Fibroblast of villous mesenchyme (primary cell): ENCODE measurements at regions not wholly inside any gene's neighbourhood (a gene's known extent, or its start where the extent isn't known, plus 50 kb on each side); places are given as distances from the start of the nearest gene placed in this dataset.
"Not testable (repeated sequence)": the region's sequence is repeated elsewhere in the genome, so short reads cannot be mapped to it uniquely, and the experiment has no call there.

Source experiments
- DNase-seq: peaks from one replicate; pipeline ENCODE4 v3.0.0-alpha.2; 2010; ENCODE audit warnings: low read depth
- H3K4me3 ChIP-seq: 2 replicates; pipeline ENCODE4 v1.5.1; 2011; ENCODE audit warnings: low read depth, mild to moderate bottlenecking, low read length

DNA sequence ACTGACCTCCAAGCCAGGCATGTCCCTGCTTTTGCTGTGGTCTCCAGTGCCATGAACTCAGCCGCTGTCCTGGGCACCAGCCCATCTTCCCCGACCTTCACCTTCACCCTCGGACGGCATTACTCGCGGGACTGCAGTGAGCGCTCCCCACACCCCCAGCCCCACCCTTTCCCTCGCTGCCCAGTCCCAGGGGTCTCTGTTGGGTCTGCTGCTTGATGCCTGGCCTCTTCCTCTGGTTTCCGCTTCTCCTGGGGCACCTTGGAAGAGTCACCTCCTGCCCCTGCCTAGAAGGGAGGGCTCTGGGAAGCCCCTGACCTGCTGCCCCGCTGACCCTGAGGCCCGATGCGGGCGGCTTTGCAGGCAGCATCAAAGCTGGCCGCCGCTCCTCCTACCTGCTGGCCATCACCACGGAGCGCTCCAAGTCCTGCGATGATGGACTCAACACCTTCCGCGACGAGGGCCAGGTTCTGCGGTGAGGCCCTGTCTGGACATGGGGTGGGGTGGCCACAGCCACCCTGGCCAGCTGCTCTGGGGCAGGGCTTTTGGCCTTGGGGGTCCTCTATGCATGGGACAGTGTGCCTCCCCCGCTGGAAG, 102.3 kb downstream of the ZNF267 start:
- DNase-seq, H3K4me3 ChIP-seq: not testable (repeated sequence)

DNA sequence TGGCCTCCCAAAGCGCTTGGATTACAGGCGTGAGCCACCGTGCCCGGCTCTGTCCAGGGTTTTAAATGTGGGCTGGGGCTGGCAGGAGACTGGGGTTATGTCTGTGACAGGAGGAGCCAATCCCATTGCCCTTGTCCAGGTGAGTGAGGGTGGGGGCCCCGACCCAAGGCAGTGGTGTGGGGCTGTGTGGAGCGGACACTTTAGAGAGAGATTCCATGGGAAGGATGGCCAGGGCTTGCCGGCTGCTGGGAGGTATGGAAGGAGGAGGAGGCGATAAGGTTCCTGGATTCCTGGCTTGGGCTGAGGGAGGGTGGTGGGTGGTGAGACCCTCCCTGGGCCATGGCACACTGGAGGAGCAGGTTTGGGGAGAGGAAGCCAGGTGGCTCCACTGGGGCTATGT, 104.9 kb downstream of the ZNF267 start:
- not testable (repeated sequence) for DNase-seq, H3K4me3 ChIP-seq

DNA sequence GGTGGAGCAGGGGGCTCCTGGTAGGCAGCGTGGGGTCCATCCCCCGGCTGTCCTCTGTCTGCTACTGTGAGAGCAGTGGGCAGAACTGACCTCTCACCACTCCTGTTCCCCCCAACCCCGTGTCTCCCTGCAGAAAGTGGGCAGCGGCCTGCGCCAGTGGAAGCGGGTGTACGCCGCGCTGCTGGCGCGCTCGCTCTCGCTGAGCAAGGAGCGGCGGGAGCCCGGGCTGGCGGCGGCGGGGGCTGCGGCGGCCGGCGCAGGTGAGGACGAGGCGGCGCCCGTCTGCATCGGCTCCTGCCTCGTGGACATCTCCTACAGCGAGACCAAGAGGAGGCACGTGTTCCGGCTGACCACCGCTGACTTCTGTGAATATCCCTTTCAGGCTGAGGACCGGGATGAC, 108.1 kb downstream of the ZNF267 start:
- not testable (repeated sequence) for H3K4me3 ChIP-seq, DNase-seq

DNA sequence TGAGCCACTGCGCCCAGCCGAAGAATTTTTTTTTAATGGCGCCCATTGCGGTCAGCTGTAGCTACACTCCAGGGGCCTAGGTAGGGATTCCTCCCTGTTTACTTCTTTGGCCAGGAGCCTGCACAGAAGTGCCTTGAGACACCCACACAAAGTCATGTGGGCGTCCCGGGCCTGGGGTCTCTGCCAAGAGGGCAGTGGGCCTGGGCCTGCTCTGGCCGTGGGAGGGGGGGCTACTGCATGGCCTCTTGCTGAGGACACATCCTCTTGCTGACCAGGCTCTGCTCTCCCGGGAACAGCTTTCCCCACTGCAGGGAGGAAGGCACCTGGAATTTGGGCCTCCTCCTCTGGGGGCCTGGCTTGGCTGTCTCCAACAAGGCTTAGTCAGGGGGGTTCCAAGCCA, 109.4 kb downstream of the ZNF267 start:
- not testable (repeated sequence) for DNase-seq, H3K4me3 ChIP-seq

DNA sequence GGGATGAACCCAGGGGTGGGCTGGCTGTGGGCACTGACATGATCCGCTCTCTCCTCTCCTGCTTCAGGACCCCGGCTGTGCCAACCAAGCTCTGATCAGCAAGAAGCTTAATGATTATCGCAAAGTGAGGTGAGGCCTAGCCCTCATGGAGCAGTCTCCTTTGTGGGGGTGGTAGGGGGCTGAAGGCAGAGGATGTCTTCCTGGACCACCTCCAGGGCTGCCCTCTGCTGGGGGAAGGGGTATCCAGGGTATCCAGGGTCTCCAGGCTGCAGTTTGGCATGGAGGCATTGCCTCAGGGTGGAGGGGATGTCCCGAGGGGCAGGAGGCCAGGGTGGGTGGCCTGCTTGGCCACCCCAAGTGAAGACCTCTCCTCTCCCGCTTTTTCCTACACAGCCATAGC, 110.1 kb downstream of the ZNF267 start:
- not testable (repeated sequence) for H3K4me3 ChIP-seq, DNase-seq

DNA sequence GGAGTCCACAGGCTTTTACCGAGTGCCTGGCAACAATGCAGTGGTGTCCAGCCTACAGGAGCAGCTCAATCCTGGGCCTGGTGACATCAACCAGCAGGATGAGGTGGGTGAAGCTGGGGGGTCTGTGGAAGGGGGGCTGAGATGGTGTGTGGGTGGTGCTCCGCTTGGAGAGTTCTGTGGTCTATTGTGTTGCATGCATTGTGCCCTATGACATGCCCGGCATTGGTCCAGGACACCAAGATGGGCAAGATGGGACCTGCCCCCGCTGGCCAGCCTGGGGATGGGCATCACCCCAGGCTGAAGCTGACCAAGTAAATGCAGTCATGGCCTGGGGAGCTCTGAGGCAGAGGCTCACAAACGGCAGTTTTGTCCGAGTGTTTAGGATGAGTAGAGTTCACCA, 113.3 kb downstream of the ZNF267 start:
- DNase-seq, H3K4me3 ChIP-seq: not testable (repeated sequence)

DNA sequence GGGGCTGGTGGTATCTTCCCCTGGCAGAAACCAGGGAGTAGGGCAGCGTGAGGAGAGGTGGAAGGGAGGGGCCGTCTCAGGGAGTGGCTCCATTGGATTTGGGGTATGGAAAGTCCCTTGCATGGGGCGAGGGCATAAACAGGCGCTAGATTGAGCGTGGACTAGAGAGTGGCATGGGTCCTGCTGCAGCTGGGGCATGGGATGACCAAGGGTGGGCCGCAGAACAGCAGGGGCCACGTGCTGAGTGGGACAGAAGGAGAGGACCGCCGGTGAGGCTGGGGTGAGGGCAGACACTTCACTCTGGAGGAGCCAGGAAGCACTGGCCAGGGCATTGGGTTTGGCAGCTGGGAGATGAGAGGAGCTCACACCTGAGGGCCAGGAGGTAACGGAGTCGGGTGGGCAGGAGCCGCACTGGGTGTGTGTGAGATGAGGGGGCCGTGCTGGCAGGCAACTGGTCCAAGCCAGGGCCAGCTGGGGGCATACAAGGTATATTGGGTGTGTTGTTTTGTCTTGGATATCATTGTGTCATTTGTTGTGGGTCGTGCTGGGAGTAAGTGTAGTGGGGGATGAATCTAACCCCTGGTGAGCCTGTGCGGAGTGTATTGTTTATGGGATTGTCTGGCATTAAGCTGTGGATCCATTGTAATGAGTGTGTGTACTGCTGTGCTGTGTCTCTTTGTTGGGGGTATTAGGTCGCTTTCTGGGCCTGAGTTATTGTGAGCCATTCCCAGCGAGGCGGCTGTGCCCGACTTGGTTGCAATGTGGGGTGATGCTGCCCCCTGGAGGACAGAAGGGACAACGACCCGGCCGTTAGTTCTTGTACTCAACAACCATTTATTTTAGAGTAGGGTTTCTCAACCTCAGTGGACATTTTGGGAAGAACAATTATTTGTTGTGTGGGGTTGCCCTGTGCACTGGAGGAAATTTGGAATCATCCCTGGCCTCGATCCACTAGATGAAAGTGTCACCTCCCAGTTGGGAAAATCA, 115.3 kb downstream of the ZNF267 start:
- DNase-seq = not testable (repeated sequence)

DNA sequence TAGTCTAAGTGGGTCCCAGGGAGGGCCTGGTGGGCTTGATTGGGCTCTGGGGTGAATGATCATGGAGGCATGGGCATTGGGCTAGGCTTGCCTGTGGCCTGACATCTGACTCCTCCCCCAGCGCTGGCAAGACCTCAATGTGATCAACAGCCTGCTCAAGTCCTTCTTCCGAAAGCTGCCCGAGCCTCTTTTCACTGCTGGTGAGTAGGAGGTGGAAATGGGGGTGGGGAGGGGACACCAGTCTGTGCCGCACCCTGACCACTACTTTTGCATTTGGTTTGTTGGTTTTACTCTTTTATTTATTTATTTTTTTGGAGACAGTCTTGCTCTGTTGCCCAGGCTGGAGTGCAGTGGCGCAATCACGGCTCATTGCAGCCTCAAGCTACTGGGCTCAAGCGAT, 116.7 kb downstream of the ZNF267 start:
- H3K4me3 ChIP-seq, DNase-seq: not testable (repeated sequence)

More for the DNA sequence above, 115.3 kb downstream of the ZNF267 start:
- not testable (repeated sequence) for H3K4me3 ChIP-seq

DNA sequence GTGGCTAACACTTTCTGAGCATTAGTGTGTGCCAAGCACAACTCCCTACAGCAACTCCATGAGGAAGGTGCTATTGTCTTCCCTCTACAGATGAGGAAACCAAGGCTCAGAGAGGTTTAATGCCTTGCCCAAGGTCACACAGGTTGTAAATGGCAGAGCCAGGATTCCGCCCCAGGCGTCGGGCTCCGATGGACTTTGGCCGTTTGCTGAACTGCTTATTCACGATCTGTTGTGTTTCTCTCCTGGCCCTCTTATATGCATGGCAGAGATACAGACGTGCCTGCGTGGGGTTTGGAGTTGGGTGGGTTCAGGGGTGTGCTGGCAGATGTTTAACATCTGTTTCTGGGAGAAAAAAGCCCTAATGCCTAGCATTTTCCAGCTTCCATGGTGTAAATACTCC, 117.4 kb downstream of the ZNF267 start:
- not testable (repeated sequence) for H3K4me3 ChIP-seq, DNase-seq

DNA sequence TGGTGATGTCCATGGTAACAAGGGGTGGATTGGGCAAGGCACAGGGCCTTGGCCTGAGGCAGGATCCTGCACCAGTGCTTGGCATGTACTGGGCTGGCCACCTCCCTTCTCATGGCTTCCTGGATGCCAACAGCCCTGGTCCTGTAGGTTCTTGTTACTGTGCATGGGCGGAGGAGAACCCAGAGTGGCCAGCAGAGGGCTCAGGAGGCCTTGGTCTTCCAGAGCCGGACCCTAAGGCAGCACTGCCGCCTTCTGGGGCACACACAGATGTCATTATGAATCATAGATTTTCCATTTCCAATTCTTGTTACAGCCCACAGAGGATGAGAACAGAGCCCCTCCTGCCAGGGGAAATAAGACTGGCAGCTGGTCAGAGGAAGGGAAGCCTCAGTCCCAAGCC, 122.7 kb downstream of the ZNF267 start:
- not testable (repeated sequence) for H3K4me3 ChIP-seq, DNase-seq

DNA sequence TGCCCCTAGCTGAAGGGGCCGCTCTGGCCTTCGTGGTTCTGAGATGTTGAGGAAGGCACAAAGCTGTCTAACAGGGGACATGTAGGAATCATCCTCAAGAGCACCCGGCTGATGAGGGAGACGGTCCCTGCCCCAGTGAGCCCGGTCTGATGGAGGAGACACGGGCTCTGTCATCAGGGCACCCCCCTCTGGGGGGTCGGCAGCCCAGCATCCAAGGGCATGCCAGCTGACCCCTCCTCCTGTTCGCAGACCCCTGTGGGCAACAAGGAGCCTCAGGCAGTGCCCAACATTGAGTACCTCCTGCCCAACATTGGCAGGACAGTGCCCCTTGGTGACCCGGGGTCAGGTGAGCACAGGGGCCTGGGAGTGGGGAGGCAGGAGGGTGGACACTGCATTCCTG, 128.9 kb downstream of the ZNF267 start:
- not testable (repeated sequence) for DNase-seq, H3K4me3 ChIP-seq

DNA sequence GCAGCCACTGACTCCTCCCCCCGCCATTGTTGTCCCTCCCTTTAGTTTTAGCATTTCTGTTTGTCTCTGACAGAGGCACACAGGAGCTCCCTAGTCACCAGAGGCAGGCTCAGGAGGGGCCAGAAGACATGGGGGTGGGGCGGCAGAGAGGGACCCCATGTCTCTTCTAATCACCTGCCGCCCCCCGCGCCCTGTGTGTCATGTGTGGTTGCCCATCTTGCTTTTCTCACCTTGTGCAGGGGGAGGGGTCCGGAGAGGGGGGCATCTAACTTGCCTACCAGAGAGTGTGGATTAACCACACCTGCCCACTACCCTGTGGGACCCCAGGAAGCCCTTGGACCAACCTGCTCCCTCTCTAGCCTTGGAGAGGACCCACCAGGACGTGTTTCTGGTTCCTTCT, 130.2 kb downstream of the ZNF267 start:
- not testable (repeated sequence) for DNase-seq, H3K4me3 ChIP-seq

DNA sequence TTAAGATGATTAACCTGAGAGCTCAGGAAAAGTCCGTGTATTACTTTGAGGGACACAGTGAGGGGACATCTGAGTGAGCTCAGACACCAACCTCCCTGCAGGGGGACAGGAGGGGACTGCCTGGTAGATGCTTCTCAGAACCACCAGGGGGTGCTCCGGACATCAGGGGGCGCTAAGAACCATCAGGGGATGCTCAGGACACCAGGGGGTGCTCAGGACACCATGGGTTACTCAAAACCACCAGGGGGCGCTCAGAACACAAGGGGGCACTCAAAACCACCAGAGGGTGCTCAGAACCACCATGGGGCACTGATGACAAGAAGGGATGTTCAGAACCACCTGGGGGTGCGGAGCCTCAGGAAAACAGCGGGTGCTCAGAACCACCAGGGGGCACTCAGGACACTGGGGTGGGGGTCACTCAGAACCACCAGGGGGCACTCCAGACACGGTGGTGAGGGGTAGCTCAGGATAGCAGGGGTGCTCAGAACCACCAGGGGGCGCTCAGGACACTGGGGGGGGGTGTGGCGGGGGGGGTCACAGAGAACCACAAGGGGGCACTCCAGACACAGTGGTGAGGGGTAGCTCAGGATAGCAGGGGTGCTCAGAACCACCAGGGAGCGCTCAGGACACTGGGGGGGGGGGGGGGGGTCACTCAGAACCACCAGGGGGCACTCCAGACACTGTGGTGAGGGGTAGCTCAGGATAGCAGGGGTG, 165.3 kb downstream of the ZNF267 start:
- not testable (repeated sequence) for H3K4me3 ChIP-seq, DNase-seq

DNA sequence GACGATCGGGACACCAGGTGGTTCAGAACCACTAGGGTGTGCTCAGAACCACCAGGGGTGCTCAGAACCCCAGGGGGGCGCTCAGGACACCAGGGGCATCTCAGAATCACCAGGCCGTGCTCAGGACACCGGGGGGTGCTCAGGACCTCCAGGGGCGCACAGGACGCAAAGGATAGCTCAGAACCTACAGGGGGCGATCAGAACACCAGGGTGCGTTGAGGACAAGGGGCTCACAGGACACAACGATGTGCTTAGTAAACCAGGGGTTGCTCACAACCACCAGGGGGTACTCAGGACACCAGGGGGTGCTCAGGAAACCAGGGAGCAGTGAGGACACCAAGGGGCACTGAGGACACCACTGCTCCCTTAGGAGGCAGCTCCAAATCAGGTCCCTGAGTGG, 166.3 kb downstream of the ZNF267 start:
- not testable (repeated sequence) for H3K4me3 ChIP-seq, DNase-seq

DNA sequence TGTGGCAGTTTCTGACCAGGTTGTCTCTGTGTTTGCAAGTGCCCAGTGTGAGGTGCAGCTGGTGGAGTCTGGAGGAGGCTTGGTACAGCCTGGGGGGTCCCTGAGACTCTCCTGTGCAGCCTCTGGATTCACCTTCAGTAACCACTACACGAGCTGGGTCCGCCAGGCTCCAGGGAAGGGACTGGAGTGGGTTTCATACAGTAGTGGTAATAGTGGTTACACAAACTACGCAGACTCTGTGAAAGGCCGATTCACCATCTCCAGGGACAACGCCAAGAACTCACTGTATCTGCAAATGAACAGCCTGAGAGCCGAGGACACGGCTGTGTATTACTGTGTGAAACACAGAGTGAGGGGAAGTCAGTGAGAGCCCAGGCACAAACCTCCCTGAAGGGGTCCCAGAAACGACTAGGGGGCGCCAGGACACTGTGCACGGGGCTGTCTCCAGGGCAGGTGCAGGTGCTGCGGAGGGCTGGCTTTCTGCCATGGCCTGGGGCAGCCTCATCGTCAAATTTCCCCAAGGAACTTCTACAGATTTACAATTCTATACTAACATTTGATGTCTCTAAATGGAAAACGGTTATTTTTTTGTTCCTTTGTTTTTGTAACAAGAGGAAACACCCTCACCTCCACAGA, 187.0 kb upstream of the TP53TG3D start:
- H3K4me3 ChIP-seq, DNase-seq: not testable (repeated sequence)

DNA sequence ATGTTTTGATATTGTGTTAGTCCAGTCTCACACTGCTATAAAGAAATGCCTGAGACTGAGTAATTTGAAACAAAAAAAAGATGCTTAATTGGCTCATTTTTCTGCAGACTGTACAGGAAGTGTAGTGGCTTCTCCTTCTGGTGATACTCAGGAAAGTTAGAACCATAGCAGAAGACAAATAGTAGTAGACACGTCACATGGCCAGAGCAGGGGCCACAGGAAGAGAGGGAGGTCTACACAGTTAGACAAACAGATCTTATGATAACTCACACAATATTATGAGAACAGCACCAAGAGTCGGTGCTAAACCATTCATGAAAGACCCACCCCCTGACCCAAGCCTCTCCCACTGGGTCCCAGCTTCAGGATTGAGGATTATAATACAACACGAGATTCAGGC, 181.5 kb upstream of the TP53TG3D start:
- not testable (repeated sequence) for DNase-seq, H3K4me3 ChIP-seq

DNA sequence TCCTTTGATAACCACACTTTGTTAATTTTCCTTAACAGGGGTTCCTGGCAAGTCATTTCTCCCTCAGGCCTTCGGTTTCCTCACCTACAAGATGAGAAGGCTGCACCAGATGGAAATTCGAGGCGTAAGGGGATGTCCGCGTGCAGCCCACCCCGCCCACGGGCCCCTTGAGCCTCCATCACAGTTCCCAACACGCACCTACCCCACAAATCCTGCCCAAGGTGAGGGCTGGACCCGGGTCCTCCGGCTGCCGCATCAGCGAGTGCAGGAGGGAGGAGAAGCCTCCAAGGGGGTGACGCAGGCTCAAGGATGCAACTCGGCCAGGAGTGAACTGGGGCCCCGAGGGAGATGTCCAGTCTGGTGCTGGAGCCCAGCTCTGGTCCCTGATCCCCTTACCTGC, 169.2 kb upstream of the TP53TG3D start:
- H3K4me3 ChIP-seq, DNase-seq: not testable (repeated sequence)

DNA sequence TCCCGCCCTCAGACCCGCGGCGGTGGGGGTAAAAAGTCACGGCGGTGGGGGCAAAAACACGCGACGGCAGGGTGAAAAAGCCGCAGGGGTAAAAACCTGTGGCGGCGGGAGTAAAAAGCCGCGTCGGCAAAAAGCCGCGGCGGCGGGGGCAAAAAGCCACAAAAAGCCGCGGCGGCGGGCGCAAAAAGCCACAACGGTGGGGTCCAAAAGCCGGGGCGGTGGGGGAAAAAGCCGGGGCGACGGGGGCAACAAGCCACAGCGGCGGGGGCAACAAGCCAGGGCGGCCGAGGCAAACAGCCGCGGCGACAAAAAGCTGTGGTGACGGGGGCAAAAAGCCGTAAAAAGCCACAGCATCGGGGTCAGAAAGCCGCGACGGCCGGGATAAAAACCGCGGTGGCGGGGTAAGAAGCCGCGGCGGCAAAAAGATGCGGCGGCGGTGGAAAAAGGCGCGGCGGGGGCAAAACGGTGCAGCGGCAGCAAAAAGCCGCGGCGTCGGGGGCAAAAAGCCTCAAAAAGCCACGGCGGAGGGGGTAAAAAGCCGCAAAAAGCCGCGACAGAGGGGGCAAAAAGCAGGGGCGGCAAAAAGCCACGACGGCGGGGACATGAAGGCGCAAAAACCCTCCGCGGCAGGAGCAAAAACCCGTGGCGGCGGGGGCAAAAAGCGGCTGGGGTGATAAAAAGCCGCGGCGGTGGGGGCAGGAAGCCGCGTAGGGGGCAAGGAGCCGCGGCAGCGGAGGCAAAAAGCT, 168.3 kb upstream of the TP53TG3D start:
- DNase-seq = not testable (repeated sequence)
- H3K4me3 ChIP-seq = peak overlapping the region; percentile 6
